Middle frontal gyrus (tissue), 1 donor: ENCODE measurements at regions not wholly inside any gene's neighbourhood (a gene's known extent, or its start where the extent isn't known, plus 50 kb on each side); places are given as distances from the start of the nearest gene placed in this dataset.

Source experiments
- DNase-seq: peaks from one replicate; pipeline ENCODE4 v3.0.0-alpha.2; 2015; ENCODE audit warnings: low spot score; ENCODE audit errors: extremely low spot score

- no peak for DNase-seq
These were observed 407.5 kb upstream of the RNF32 start for GRCh38 chr7:156232931-156233705.

- DNase-seq: no peak
These were observed 410.0 kb upstream of the RNF32 start for GRCh38 chr7:156230576-156230975.

GRCh38 chr7:156224833-156225225 is 412.6 kb upstream of the SHH start:
- no peak for DNase-seq

GRCh38 chr7:156223935-156224832 is 411.9 kb upstream of the SHH start:
- DNase-seq: no peak

- DNase-seq: no peak
These were observed 410.3 kb upstream of the SHH start for GRCh38 chr7:156222611-156223010.

- no peak for DNase-seq
These were observed 409.9 kb upstream of the SHH start for GRCh38 chr7:156222151-156222550.

GRCh38 chr7:156220701-156221100 is 408.4 kb upstream of the SHH start:
- no peak for DNase-seq

- no peak for DNase-seq
These were observed 407.9 kb upstream of the SHH start for GRCh38 chr7:156220078-156220605.

GRCh38 chr7:156219307-156220077 is 407.2 kb upstream of the SHH start:
- DNase-seq: no peak

- no peak for DNase-seq
These were observed 406.5 kb upstream of the SHH start for GRCh38 chr7:156218544-156219306.

- no peak for DNase-seq
These were observed 405.5 kb upstream of the SHH start for GRCh38 chr7:156217803-156218202.

GRCh38 chr7:156209087-156209486 is 396.8 kb upstream of the SHH start:
- no peak for DNase-seq

- no peak for DNase-seq
These were observed 395.0 kb upstream of the SHH start for GRCh38 chr7:156207306-156207705.

GRCh38 chr7:156206174-156206573 is 393.9 kb upstream of the SHH start:
- DNase-seq: no peak

GRCh38 chr7:156204820-156205219 is 392.6 kb upstream of the SHH start:
- no peak for DNase-seq

GRCh38 chr7:156203923-156204322 is 391.7 kb upstream of the SHH start:
- no peak for DNase-seq

- DNase-seq: no peak
These were observed 386.0 kb upstream of the SHH start for GRCh38 chr7:156198277-156198676.

GRCh38 chr7:156196649-156197048 is 384.4 kb upstream of the SHH start:
- no peak for DNase-seq

- no peak for DNase-seq
These were observed 383.0 kb upstream of the SHH start for GRCh38 chr7:156195276-156195675.

GRCh38 chr7:156194813-156195212 is 382.6 kb upstream of the SHH start:
- DNase-seq: no peak

GRCh38 chr7:156192921-156193320 is 380.7 kb upstream of the SHH start:
- DNase-seq: no peak
